HG03571 (cell line): ENCODE measurements at regions not wholly inside any gene's neighbourhood (a gene's known extent, or its start where the extent isn't known, plus 50 kb on each side); places are given as distances from the start of the nearest gene placed in this dataset.
A peak's percentile ranks its signal among the peaks of the same experiment; 100 is the strongest.

Experiments used
- ATAC-seq: cut with Tn5 transposase; IDR thresholded peaks from one replicate; pipeline ENCODE4 v1.9.1; 2021; ENCODE audit not compliant: unreplicated experiment

GRCh38 chr3:104685492-104685891 is 681.2 kb upstream of the ALCAM start:
- no peak for ATAC-seq

- ATAC-seq, result no peak
Measured at GRCh38 chr3:104687362-104687761, 679.3 kb upstream of the ALCAM start.

GRCh38 chr3:104696470-104696869 is 670.2 kb upstream of the ALCAM start:
- ATAC-seq, result no peak

- ATAC-seq, result no peak
Measured at GRCh38 chr3:104711406-104711805, 655.3 kb upstream of the ALCAM start.

- no peak for ATAC-seq
Measured at GRCh38 chr3:104715972-104716371, 650.7 kb upstream of the ALCAM start.

GRCh38 chr3:104717828-104718196 is 648.9 kb upstream of the ALCAM start:
- ATAC-seq, result peak; percentile 31

- ATAC-seq, result no peak
Measured at GRCh38 chr3:104723000-104723399, 643.7 kb upstream of the ALCAM start.

GRCh38 chr3:104731074-104731473 is 635.6 kb upstream of the ALCAM start:
- no peak for ATAC-seq

- no peak for ATAC-seq
Measured at GRCh38 chr3:104734627-104735026, 632.1 kb upstream of the ALCAM start.

- no peak for ATAC-seq
Measured at GRCh38 chr3:104735691-104736090, 631.0 kb upstream of the ALCAM start.

- no peak for ATAC-seq
Measured at GRCh38 chr3:104738271-104738670, 628.4 kb upstream of the ALCAM start.

- ATAC-seq, result no peak
Measured at GRCh38 chr3:104740874-104741379, 625.8 kb upstream of the ALCAM start.

- ATAC-seq, result no peak
Measured at GRCh38 chr3:104742044-104742443, 624.7 kb upstream of the ALCAM start.

GRCh38 chr3:104745313-104745712 is 621.4 kb upstream of the ALCAM start:
- no peak for ATAC-seq

- no peak for ATAC-seq
Measured at GRCh38 chr3:104746056-104746455, 620.7 kb upstream of the ALCAM start.

GRCh38 chr3:104750581-104750980 is 616.1 kb upstream of the ALCAM start:
- ATAC-seq, result no peak

- no peak for ATAC-seq
Measured at GRCh38 chr3:104755791-104756190, 610.9 kb upstream of the ALCAM start.

GRCh38 chr3:104763007-104763406 is 603.7 kb upstream of the ALCAM start:
- no peak for ATAC-seq

- ATAC-seq, result no peak
Measured at GRCh38 chr3:104764496-104764895, 602.2 kb upstream of the ALCAM start.

- no peak for ATAC-seq
Measured at GRCh38 chr3:104768886-104769285, 597.8 kb upstream of the ALCAM start.

GRCh38 chr3:104779324-104779723 is 587.4 kb upstream of the ALCAM start:
- no peak for ATAC-seq

- ATAC-seq, result no peak
Measured at GRCh38 chr3:104781112-104781511, 585.6 kb upstream of the ALCAM start.

GRCh38 chr3:104785947-104786346 is 580.8 kb upstream of the ALCAM start:
- no peak for ATAC-seq

GRCh38 chr3:104787306-104787705 is 579.4 kb upstream of the ALCAM start:
- ATAC-seq, result no peak
